HCT116 (cell line): ENCODE measurements at regions not wholly inside any gene's neighbourhood (a gene's known extent, or its start where the extent isn't known, plus 50 kb on each side); places are given as distances from the start of the nearest gene placed in this dataset.

Experiments used
- ATAC-seq: fragments of 200-7000 bp; cut with Tn5 transposase; 2 replicates; pipeline ENCODE4 v1.9.1; 2020; ENCODE audit warnings: mild to moderate bottlenecking, moderate library complexity
- BruUV-seq: library from RNA; stranded (reverse); fragments of 400-500 nt; replicated peaks from 2 replicates; lab custom pipeline; 2021; lab: Mats Ljungman, UMichigan
- CTCF ChIA-PET: fragments of 300-600 bp; sonication (Branson Sonifier 250); formaldehyde crosslinking; loops from one replicate; lab custom pipeline; 2021; ENCODE audit warnings: antibody characterized with exemption; lab: Charles Lee
- POLR2A ChIA-PET: fragments of 300-600, 350-600 bp; sonication (Branson Sonifier 250); formaldehyde crosslinking; loops from one replicate; lab custom pipeline; 2021; ENCODE audit warnings: antibody characterized with exemption; lab: Charles Lee
- RAD21 ChIA-PET, 2 experiments: fragments of 300-600 bp; sonication (Branson Sonifier 250); formaldehyde crosslinking; loops; one replicate each; lab custom pipeline; 2023; ENCODE audit warnings: low total read pairs in 2 of 2; ENCODE audit not compliant: uncharacterized antibody in 2 of 2, unreplicated experiment in 2 of 2, low non-redundant PET in 1 of 2; lab: Charles Lee
- DNase-seq: peaks from one replicate; pipeline ENCODE4 v3.0.0-alpha.2; 2010; ENCODE audit warnings: low read depth, low spot score
- H2AFZ ChIP-seq: fragments of 200-600 bp; shearing (Covaris generic), sonication (generic); 2 replicates; pipeline ENCODE4 v1.6.1; 2017; ENCODE audit warnings: low read depth, mixed run types, mixed read lengths, antibody characterized with exemption, low read length; ENCODE audit not compliant: poor library complexity, severe bottlenecking
- H3K27ac ChIP-seq: 2 replicates; pipeline ENCODE4 v1.5.1; 2012; ENCODE audit warnings: low read depth, low read length
- H3K27me3 ChIP-seq: fragments of 200-600 bp; sonication (generic); 2 replicates; pipeline ENCODE4 v1.6.1; 2016; ENCODE audit warnings: mixed run types, low read length, mixed read lengths; ENCODE audit not compliant: insufficient read depth
- H3K36me3 ChIP-seq, 2 experiments: fragments of 200-500 bp in 1 of 2; fragments of 200-600 bp in 1 of 2; sonication (Bioruptor generic) in 1 of 2; sonication (generic) in 1 of 2; 2 replicates each; pipeline versions ENCODE4 v1.5.1 to v1.6.1; 2014 to 2016; ENCODE audit warnings: low read length in 2 of 2, inconsistent platforms in 1 of 2, mixed read lengths in 1 of 2, mixed run types in 1 of 2; ENCODE audit not compliant: insufficient read depth in 2 of 2, control insufficient read depth in 1 of 2
- H3K4me1 ChIP-seq, 2 experiments: fragments of 200-600 bp in 1 of 2; sonication (generic) in 1 of 2; 2 replicates each; pipeline versions ENCODE4 v1.5.1 to v1.6.1; 2012 to 2017; ENCODE audit warnings: low read length in 2 of 2, inconsistent platforms in 1 of 2, mild to moderate bottlenecking in 1 of 2, mixed read lengths in 1 of 2, mixed run types in 1 of 2, moderate library complexity in 1 of 2; ENCODE audit not compliant: insufficient read depth in 2 of 2, control insufficient read depth in 1 of 2
- H3K4me2 ChIP-seq: fragments of 200-600 bp; sonication (generic); 2 replicates; pipeline ENCODE4 v1.6.1; 2017; ENCODE audit warnings: mixed run types, low read length, mixed read lengths
- H3K4me3 ChIP-seq, 2 experiments: fragments of 200-600 bp in 1 of 2; sonication (generic) in 1 of 2; replicated peaks in 1 of 2; 2 replicates each; pipeline ENCODE4 v1.5.1; 2011 to 2016; ENCODE audit warnings: low read length in 2 of 2, control low read depth in 1 of 2, low read depth in 1 of 2, mild to moderate bottlenecking in 1 of 2, mixed read lengths in 1 of 2, mixed run types in 1 of 2
- H3K79me2 ChIP-seq: fragments of 200-600 bp; sonication (generic); 2 replicates; pipeline ENCODE4 v1.6.1; 2017; ENCODE audit warnings: mild to moderate bottlenecking, mixed run types, low read length, moderate library complexity, mixed read lengths; ENCODE audit not compliant: insufficient read depth
- H3K9ac ChIP-seq: fragments of 200-600 bp; sonication (generic); 2 replicates; pipeline ENCODE4 v1.6.1; 2016; ENCODE audit warnings: low read length, mixed read lengths
- H3K9me2 ChIP-seq: fragments of 200-600 bp; sonication (generic), shearing (Covaris generic); 2 replicates; pipeline ENCODE4 v1.6.1; 2017; ENCODE audit warnings: mixed run types, mild to moderate bottlenecking, moderate library complexity; ENCODE audit not compliant: insufficient read depth
- H3K9me3 ChIP-seq, 2 experiments: fragments of 200-500 bp in 1 of 2; fragments of 200-600 bp in 1 of 2; sonication (Bioruptor generic) in 1 of 2; sonication (generic) in 1 of 2; 2 replicates each; pipeline ENCODE4 v1.6.1; 2014 to 2017; ENCODE audit warnings: low read length in 2 of 2, mixed read lengths in 2 of 2, inconsistent platforms in 1 of 2, low read depth in 1 of 2, mild to moderate bottlenecking in 1 of 2, mixed run types in 1 of 2, moderate library complexity in 1 of 2; ENCODE audit not compliant: control insufficient read depth in 1 of 2, insufficient read depth in 1 of 2
- H4K20me1 ChIP-seq: fragments of 200-600 bp; sonication (generic), shearing (Covaris generic); 2 replicates; pipeline ENCODE4 v1.6.1; 2017; ENCODE audit warnings: mixed run types, mild to moderate bottlenecking, moderate library complexity; ENCODE audit not compliant: insufficient read depth
- ATF3 ChIP-seq: IDR thresholded peaks from 2 replicates; pipeline ENCODE4 v1.6.1; 2012
- CEBPB ChIP-seq: IDR thresholded peaks from 2 replicates; pipeline ENCODE4 v1.6.1; 2012; ENCODE audit warnings: low read depth
- CTCF ChIP-seq, 3 experiments: fragments of 200-600 bp in 1 of 3; sonication (generic) in 1 of 3; IDR thresholded peaks in 2 of 3; conservative IDR thresholded peaks in 1 of 3; 2 replicates each; pipeline ENCODE4 v1.5.1; 2012 to 2017; ENCODE audit warnings: low read depth in 2 of 3, low read length in 2 of 3, antibody characterized with exemption in 1 of 3, borderline replicate concordance in 1 of 3, control low read depth in 1 of 3, mild to moderate bottlenecking in 1 of 3, mixed read lengths in 1 of 3, mixed run types in 1 of 3, moderate library complexity in 1 of 3; ENCODE audit not compliant: insufficient read depth in 1 of 3
- ELF1 ChIP-seq: IDR thresholded peaks from 2 replicates; pipeline ENCODE4 v1.6.1; 2012; ENCODE audit warnings: low read depth, borderline replicate concordance
- EZH2 ChIP-seq: fragments of 200-600 bp; sonication (generic); IDR thresholded peaks from 2 replicates; pipeline ENCODE4 v1.6.1; 2017; ENCODE audit warnings: antibody characterized with exemption, mixed run types
- EZH2phosphoT487 ChIP-seq: fragments of 200-600 bp; IDR thresholded peaks from 2 replicates; pipeline ENCODE4 v1.6.1; 2018; ENCODE audit warnings: antibody characterized with exemption, borderline replicate concordance
- JUND ChIP-seq: IDR thresholded peaks from 2 replicates; pipeline ENCODE4 v1.6.1; 2012
- POLR2A ChIP-seq: IDR thresholded peaks from 2 replicates; pipeline ENCODE4 v1.7.0; 2011; ENCODE audit warnings: borderline replicate concordance; ENCODE audit not compliant: insufficient read depth, insufficient read length; ENCODE audit errors: extremely low read depth
- POLR2AphosphoS5 ChIP-seq: IDR thresholded peaks from 2 replicates; pipeline ENCODE4 v1.6.1; 2011; ENCODE audit warnings: mild to moderate bottlenecking, low read depth, low read length, moderate library complexity
- RAD21 ChIP-seq: IDR thresholded peaks from 2 replicates; pipeline ENCODE4 v1.6.1; 2012; ENCODE audit warnings: low read depth, mild to moderate bottlenecking
- SIN3A ChIP-seq: IDR thresholded peaks from 2 replicates; pipeline ENCODE4 v1.6.1; 2012; ENCODE audit warnings: low read depth
- SP1 ChIP-seq: IDR thresholded peaks from 2 replicates; pipeline ENCODE4 v1.6.1; 2012; ENCODE audit warnings: low read depth
- TCF7L2 ChIP-seq: IDR thresholded peaks from 2 replicates; pipeline ENCODE4 v1.7.0; 2011; ENCODE audit warnings: borderline replicate concordance, inconsistent platforms; ENCODE audit not compliant: insufficient read depth, insufficient read length; ENCODE audit errors: extremely low read depth
- YY1 ChIP-seq: IDR thresholded peaks from 2 replicates; pipeline ENCODE4 v1.6.1; 2011; ENCODE audit warnings: low read length, low read depth, moderate library complexity, mild to moderate bottlenecking; ENCODE audit not compliant: insufficient replicate concordance; ENCODE audit errors: extremely low read depth
- ZBTB33 ChIP-seq: IDR thresholded peaks from 2 replicates; pipeline ENCODE4 v1.6.1; 2011; ENCODE audit warnings: mild to moderate bottlenecking, low read length, moderate library complexity; ENCODE audit not compliant: insufficient replicate concordance; ENCODE audit errors: extremely low read depth
- ZFX ChIP-seq: fragments of 450-650 bp; IDR thresholded peaks from 2 replicates; pipeline ENCODE4 v1.6.1; 2017
- ZNF274 ChIP-seq: fragments of 200-500 bp; sonication (Bioruptor generic); IDR thresholded peaks from 2 replicates; pipeline ENCODE4 v1.6.1; 2014; ENCODE audit warnings: mild to moderate bottlenecking, low read depth, low read length, inconsistent platforms
- intact Hi-C: fragments of 100-400 bp; cut with micrococcal nuclease; formaldehyde crosslinking; loops from 2 replicates; pipeline ENCODE4 v1.10.0; 2022

GRCh38 chr15:31263751-31264558 is 62.7 kb upstream of the KLF13 start:
- H4K20me1 ChIP-seq = no peaks in the 10 kb centered on the region
- TF ChIP-seq TCF7L2 (no peak), EZH2phosphoT487 (no peak), RAD21 (no peak), YY1 (no peak), SIN3A (no peak), POLR2AphosphoS5 (no peak), ZFX (no peak), ATF3 (no peak), CTCF (IDR thresholded peaks at IDR 0.05 in 2 of 3, conservative IDR thresholded peaks at IDR 0.05 in 1 of 3; ENCODE audit: borderline replicate concordance in 1 of 3, insufficient read depth in 1 of 3, low read depth in 2 of 3, low read length in 2 of 3) (no peak), ELF1 (no peak), EZH2 (no peak), ZBTB33 (no peak), POLR2A (no peak), SP1 (no peak), JUND (no peak), ZNF274 (no peak), CEBPB (no peak)
- H3K4me1 ChIP-seq = peaks cover 0 to 3% of the 10 kb centered on the region in 2 experiments; a peak in 1 of 4 replicates
- ChIA-PET RAD21 (no interaction called here), CTCF (no interaction called here), POLR2A (interaction anchor here (0.6 kb wide), 1 partner anchor 12 kb away, joined by 5 read pairs; no protein-coding TSS in a partner anchor)
- DNase-seq = no peak
- H3K9me2 ChIP-seq = no peaks in the 10 kb centered on the region
- no peak overlapping the region; the same call in 1 of the 2 replicates for H3K27ac ChIP-seq
- ATAC-seq = no peak
- BruUV-seq = no TSS peak
- H3K4me2 ChIP-seq = no peak overlapping the region
- no peak overlapping the region for H3K4me3 ChIP-seq
- no peaks in the 10 kb centered on the region for H3K27me3 ChIP-seq
- H3K79me2 ChIP-seq = no peaks in the 10 kb centered on the region
- H3K9me3 ChIP-seq = no peaks in the 10 kb centered on the region
- no peaks in the 10 kb centered on the region for H3K36me3 ChIP-seq
- intact Hi-C loops = no loop called here
- no peak overlapping the region for H3K9ac ChIP-seq
- no peak overlapping the region for H2AFZ ChIP-seq
